H1 (cell line): ENCODE measurements at regions not wholly inside any gene's neighbourhood (a gene's known extent, or its start where the extent isn't known, plus 50 kb on each side); places are given as distances from the start of the nearest gene placed in this dataset.

ENCODE experiments used
- CTCF ChIP-seq, 3 experiments: IDR thresholded peaks; 1 replicate in 2 of 3; 2 replicates in 1 of 3; pipeline versions ENCODE4 v1.5.1 to v1.6.1; 2011; ENCODE audit warnings: low read length in 3 of 3, mild to moderate bottlenecking in 3 of 3, inconsistent platforms in 2 of 3, low read depth in 1 of 3, moderate library complexity in 1 of 3; ENCODE audit not compliant: insufficient read depth in 1 of 3; ENCODE audit errors: control extremely low read depth in 1 of 3
- RFX5 ChIP-seq: IDR thresholded peaks from 2 replicates; pipeline ENCODE4 v1.6.1; 2011; ENCODE audit warnings: low read depth, low read length, improper control_type of control experiment, borderline replicate concordance
- SIN3A ChIP-seq, 2 experiments: IDR thresholded peaks in 1 of 2; conservative IDR thresholded peaks in 1 of 2; 2 replicates each; pipeline ENCODE4 v1.6.1; 2011 to 2012; ENCODE audit warnings: low read length in 2 of 2, improper control_type of control experiment in 1 of 2, low read depth in 1 of 2, mild to moderate bottlenecking in 1 of 2
- SIRT6 ChIP-seq: IDR thresholded peaks from one replicate; pipeline ENCODE4 v1.7.1; 2012; ENCODE audit warnings: low read length, inconsistent platforms
- SIX5 ChIP-seq: IDR thresholded peaks from 2 replicates; pipeline ENCODE4 v1.6.1; 2011; ENCODE audit warnings: mild to moderate bottlenecking, low read depth, low read length

- TF ChIP-seq RFX5, result no peak
- no peak for TF ChIP-seq SIRT6
- TF ChIP-seq SIX5, result no peak
- TF ChIP-seq CTCF (IDR thresholded peaks at IDR 0.05; ENCODE audit: control extremely low read depth in 1 of 3, insufficient read depth in 1 of 3, low read depth in 1 of 3, low read length in 3 of 3), result peak in 1 of 3 experiments; percentile 48; a peak in 2 of 4 replicates
- TF ChIP-seq SIN3A (conservative IDR thresholded peaks at IDR 0.05 in 1 of 2, IDR thresholded peaks at IDR 0.05 in 1 of 2; ENCODE audit: low read depth in 1 of 2, low read length in 2 of 2), result no peak
Measured at GRCh38 chr4:112853662-112854256, 195.7 kb upstream of the ANK2 start (continued).
